ENCODE measurements at regions not wholly inside any gene's neighbourhood (a gene's known extent, or its start where the extent isn't known, plus 50 kb on each side); places are given as distances from the start of the nearest gene placed in this dataset.

- Histone ChIP-seq H3K14ac (replicated peaks; ENCODE audit: low read depth, low read length) (peak overlapping the region; percentile 10), H2AK9ac (replicated peaks; ENCODE audit: low read depth, low read length, poor library complexity) (no peak overlapping the region), H2BK5ac (ENCODE audit: low read depth, low read length, poor library complexity, severe bottlenecking) (peak overlapping the region; percentile 64), H3K18ac (ENCODE audit: low read depth, low read length) (peak overlapping the region; percentile 52; the same call in 1 of the 2 replicates), H2BK120ac (ENCODE audit: low read depth, low read length) (peak overlapping the region; percentile 72), H3K4ac (ENCODE audit: low read depth, low read length) (peak overlapping the region; percentile 9; the same call in 1 of the 2 replicates), H2AK5ac (ENCODE audit: low read depth, low read length) (no peak overlapping the region), H3K4me1 (ENCODE audit: control insufficient read depth, insufficient read depth, low read length) (no peaks in the 10 kb centered on the region; the same call in 1 of the 2 replicates), H3K4me2 (ENCODE audit: low read depth, low read length) (no peak overlapping the region), H4K5ac (ENCODE audit: low read depth, low read length) (peak overlapping the region; percentile 33; the same call in 1 of the 2 replicates), H4K20me1 (ENCODE audit: insufficient read depth, low read length) (no peaks in the 10 kb centered on the region), H3K9me3 (ENCODE audit: control insufficient read depth, insufficient read depth, low read length) (no peaks in the 10 kb centered on the region), H3K36me3 (ENCODE audit: control insufficient read depth, insufficient read depth, low read length) (no peaks in the 10 kb centered on the region), H2BK15ac (ENCODE audit: low read depth, low read length) (peak overlapping the region; percentile 73; the same call in 2 of the 3 replicates), H3K56ac (ENCODE audit: extremely low read depth, insufficient read depth, low read length) (0 out of 2 replicates have a peak overlapping the region, but pooled peaks have one; percentile 21), H3K27ac (ENCODE audit: insufficient read depth, low read length) (no peak overlapping the region), H3K9me1 (ENCODE audit: insufficient read depth, low read length) (no peaks in the 10 kb centered on the region), H3K27me3 (ENCODE audit: control insufficient read depth, insufficient read depth, low read length) (no peaks in the 10 kb centered on the region), H3K4me3 (ENCODE audit: insufficient read depth, low read depth, low read length) (no peak overlapping the region), H2BK20ac (ENCODE audit: low read depth, low read length) (peak overlapping the region; percentile 58; the same call in 1 of the 2 replicates), H2AFZ (replicated peaks; ENCODE audit: low read length, poor library complexity) (peak overlapping the region; percentile 64), H3K9ac (ENCODE audit: low read depth, low read length) (no peak overlapping the region), H3K23ac (ENCODE audit: low read depth, low read length) (peak overlapping the region; percentile 59; the same call in 1 of the 2 replicates), H4K8ac (ENCODE audit: low read depth in 2 of 2, low read length in 2 of 2) (peak overlapping the region; percentile 48 to 79), H4K91ac (ENCODE audit: insufficient read depth, low read depth, low read length) (peak overlapping the region; percentile 37; the same call in 1 of the 2 replicates), H3K79me1 (ENCODE audit: low read depth in 1 of 2, low read length in 2 of 2) (no peaks in the 10 kb centered on the region)
- WGBS, 2 experiments (ENCODE audit: extremely low coverage in 2 of 2, insufficient read length in 1 of 2), result no CpG with 5 or more reads among the region's 1 CpG
- in situ Hi-C loops (cut with MboI; ENCODE audit: low sequenced_read_pairs) (no loop called here), dilution Hi-C loops (cut with HindIII; ENCODE audit: low sequenced_read_pairs, unreplicated experiment) (no loop called here), intact Hi-C loops (cut with micrococcal nuclease) (no loop called here)
- ChIA-PET CTCF (no interaction called here), POLR2A (ENCODE audit: unreplicated experiment) (no interaction called here)
- TF ChIP-seq NFE2L2 (IDR thresholded peaks at IDR 0.05; ENCODE audit: low read depth, low read length), result no peak
- peak; percentile 18; the same call in 1 of the 2 replicates for TF ChIP-seq CEBPB (IDR thresholded peaks at IDR 0.05; ENCODE audit: low read depth, low read length)
- TF ChIP-seq SMC3 (IDR thresholded peaks at IDR 0.05; ENCODE audit: low read depth, low read length), result no peak
- ATAC-seq (ENCODE audit: low read depth) (peak; percentile 74), DNase-seq (peak; percentile 85)
- no TSS peak for BruUV-seq (replicated peaks)
Measured at GRCh38 chr2:40004336-40004735, 225.3 kb upstream of the THUMPD2 start.
